T-helper 22 cell (primary cell): ENCODE measurements at regions not wholly inside any gene's neighbourhood (a gene's known extent, or its start where the extent isn't known, plus 50 kb on each side); places are given as distances from the start of the nearest gene placed in this dataset.

Experiments used
- DNase-seq: peaks from one replicate; pipeline ENCODE4 v3.0.0-alpha.2; 2020; ENCODE audit warnings: low read depth

- no peak for DNase-seq
Measured at GRCh38 chr6:87847830-87848210, 145.8 kb upstream of the AKIRIN2 start.

- DNase-seq: no peak
Measured at GRCh38 chr6:87847135-87847829, 145.2 kb upstream of the AKIRIN2 start.

- no peak for DNase-seq
Measured at GRCh38 chr6:87846434-87846833, 144.4 kb upstream of the AKIRIN2 start.

- DNase-seq: no peak
Measured at GRCh38 chr6:87840324-87840723, 138.3 kb upstream of the AKIRIN2 start.

GRCh38 chr6:87837876-87838275, 135.8 kb upstream of the AKIRIN2 start:
- no peak for DNase-seq

GRCh38 chr6:87837444-87837843, 135.4 kb upstream of the AKIRIN2 start:
- no peak for DNase-seq

GRCh38 chr6:87832025-87832825, 130.2 kb upstream of the AKIRIN2 start:
- DNase-seq: no peak

GRCh38 chr6:87830907-87831306, 128.9 kb upstream of the AKIRIN2 start:
- DNase-seq: no peak

- DNase-seq: no peak
Measured at GRCh38 chr6:87829622-87830121, 127.6 kb upstream of the AKIRIN2 start.

- DNase-seq: no peak
Measured at GRCh38 chr6:87828044-87828443, 126.0 kb upstream of the AKIRIN2 start.

- DNase-seq: no peak
Measured at GRCh38 chr6:87827346-87827745, 125.3 kb upstream of the AKIRIN2 start.

GRCh38 chr6:87826424-87826823, 124.4 kb upstream of the AKIRIN2 start:
- DNase-seq: no peak

GRCh38 chr6:87825821-87826221, 123.8 kb upstream of the AKIRIN2 start:
- DNase-seq: no peak

GRCh38 chr6:87824958-87825491, 123.0 kb upstream of the AKIRIN2 start:
- DNase-seq: no peak

- no peak for DNase-seq
Measured at GRCh38 chr6:87822011-87822410, 120.0 kb upstream of the AKIRIN2 start.

GRCh38 chr6:87820343-87820984, 118.4 kb upstream of the AKIRIN2 start:
- no peak for DNase-seq

GRCh38 chr6:87817183-87817582, 115.2 kb upstream of the AKIRIN2 start:
- no peak for DNase-seq

GRCh38 chr6:87815449-87815848, 113.4 kb upstream of the AKIRIN2 start:
- no peak for DNase-seq

GRCh38 chr6:87808005-87808757, 106.1 kb upstream of the AKIRIN2 start:
- no peak for DNase-seq

GRCh38 chr6:87807475-87807874, 105.4 kb upstream of the AKIRIN2 start:
- no peak for DNase-seq

- no peak for DNase-seq
Measured at GRCh38 chr6:87806635-87807034, 104.6 kb upstream of the AKIRIN2 start.

GRCh38 chr6:87806099-87806498, 104.1 kb upstream of the AKIRIN2 start:
- no peak for DNase-seq
